ENCODE measurements at regions not wholly inside any gene's neighbourhood (a gene's known extent, or its start where the extent isn't known, plus 50 kb on each side); places are given as distances from the start of the nearest gene placed in this dataset.

- no peak for ATAC-seq
- Histone ChIP-seq H3K4me1 (no peaks in the 10 kb centered on the region), H3K9me3 (no peaks in the 10 kb centered on the region), H3K27me3 (ENCODE audit: low read depth) (peaks cover 14% of the 10 kb centered on the region), H3K27ac (no peak overlapping the region), H3K4me3 (no peak overlapping the region), H3K36me3 (no peaks in the 10 kb centered on the region)
- no peak for TF ChIP-seq CTCF (IDR thresholded peaks at IDR 0.05)
- intact Hi-C loops (cut with DNase I) = no loop called here
- no peak for DNase-seq
Measured at GRCh38 chr16:86080982-86081381, 182.0 kb downstream of the IRF8 start.

GRCh38 chr16:86082418-86083030 lies 183.6 kb downstream of the IRF8 start:
- intact Hi-C loops (cut with DNase I) = no loop called here
- no peak overlapping the region for H3K4me3 ChIP-seq
- no peaks in the 10 kb centered on the region for H3K4me1 ChIP-seq
- H3K9me3 ChIP-seq = no peaks in the 10 kb centered on the region
- no peak for ATAC-seq
- H3K27me3 ChIP-seq (ENCODE audit: low read depth) = peaks cover 19% of the 10 kb centered on the region
- no peak for DNase-seq
- H3K27ac ChIP-seq = no peak overlapping the region
- TF ChIP-seq CTCF (IDR thresholded peaks at IDR 0.05) = no peak
- H3K36me3 ChIP-seq = no peaks in the 10 kb centered on the region

- no peak overlapping the region for H3K27ac ChIP-seq
- ATAC-seq = no peak
- intact Hi-C loops (cut with DNase I) = no loop called here
- H3K9me3 ChIP-seq = no peaks in the 10 kb centered on the region
- no peak for DNase-seq
- no peak overlapping the region for H3K4me3 ChIP-seq
- TF ChIP-seq CTCF (IDR thresholded peaks at IDR 0.05) = no peak
- peaks cover 8% of the 10 kb centered on the region for H3K4me1 ChIP-seq
- peaks cover 19% of the 10 kb centered on the region for H3K27me3 ChIP-seq (ENCODE audit: low read depth)
- no peaks in the 10 kb centered on the region for H3K36me3 ChIP-seq
Measured at GRCh38 chr16:86083382-86084002, 184.5 kb downstream of the IRF8 start.

DNA sequence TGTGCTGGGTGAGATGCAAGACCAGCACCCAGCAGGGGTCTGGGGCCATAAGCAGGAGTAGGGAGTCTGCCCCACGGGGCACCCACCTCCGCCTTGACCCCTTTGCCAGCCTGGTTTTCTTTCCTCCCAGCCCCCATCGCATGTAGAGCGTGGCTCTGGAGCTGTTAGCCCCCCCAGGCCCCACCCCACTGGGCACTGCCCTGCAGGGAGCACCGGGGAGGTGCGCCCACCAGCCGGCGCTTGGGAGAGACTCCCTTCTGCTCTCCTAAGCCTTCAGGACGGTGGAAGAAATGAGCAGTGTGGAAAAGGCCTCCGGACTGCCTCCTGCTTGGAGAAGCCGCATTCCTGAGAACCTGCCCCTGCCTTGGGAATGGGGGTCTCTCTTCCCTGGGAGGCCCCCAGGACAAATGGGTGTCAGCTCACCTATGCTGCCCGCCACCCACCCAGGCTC lies 186.2 kb downstream of the IRF8 start:
- intact Hi-C loops (cut with DNase I) = no loop called here
- no peak overlapping the region for H3K4me3 ChIP-seq
- TF ChIP-seq CTCF (IDR thresholded peaks at IDR 0.05) = no peak
- peaks cover 18% of the 10 kb centered on the region for H3K4me1 ChIP-seq
- DNase-seq (no peak), ATAC-seq (no peak)
- H3K36me3 ChIP-seq = no peaks in the 10 kb centered on the region
- peaks cover 19% of the 10 kb centered on the region for H3K27me3 ChIP-seq (ENCODE audit: low read depth)
- H3K27ac ChIP-seq = no peak overlapping the region
- H3K9me3 ChIP-seq = no peaks in the 10 kb centered on the region

DNA sequence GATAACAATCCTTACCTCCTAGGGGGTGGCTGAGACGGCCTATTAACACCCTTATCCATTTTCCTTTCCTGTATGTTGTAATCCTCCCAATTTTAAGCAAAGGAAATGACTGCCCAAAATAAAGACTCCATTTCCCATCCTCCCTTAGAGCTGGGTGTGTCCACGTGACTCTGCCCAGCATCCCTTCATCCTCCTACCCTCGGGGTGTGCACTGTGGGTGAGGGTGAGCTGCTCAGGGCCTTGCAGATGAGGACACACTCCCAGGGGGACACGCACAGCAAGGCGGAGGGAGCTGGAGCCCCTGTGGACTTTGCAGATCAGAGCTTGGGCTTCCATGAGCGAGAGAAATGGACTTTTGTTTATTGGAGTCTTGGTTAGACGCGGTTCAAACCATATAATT lies 186.8 kb downstream of the IRF8 start:
- peaks cover 18% of the 10 kb centered on the region for H3K4me1 ChIP-seq
- H3K9me3 ChIP-seq = no peaks in the 10 kb centered on the region
- DNase-seq (no peak), ATAC-seq (no peak)
- intact Hi-C loops (cut with DNase I) = no loop called here
- no peak for TF ChIP-seq CTCF (IDR thresholded peaks at IDR 0.05)
- H3K4me3 ChIP-seq = no peak overlapping the region
- H3K27me3 ChIP-seq (ENCODE audit: low read depth) = peaks cover 14% of the 10 kb centered on the region
- no peaks in the 10 kb centered on the region for H3K36me3 ChIP-seq
- peak overlapping the region; percentile 72 for H3K27ac ChIP-seq
